HCT116 (cell line): ENCODE measurements at regions not wholly inside any gene's neighbourhood (a gene's known extent, or its start where the extent isn't known, plus 50 kb on each side); places are given as distances from the start of the nearest gene placed in this dataset.

ENCODE experiments used
- ATAC-seq: fragments of 200-7000 bp; cut with Tn5 transposase; 2 replicates; pipeline ENCODE4 v1.9.1; 2020; ENCODE audit warnings: mild to moderate bottlenecking, moderate library complexity
- BruUV-seq: library from RNA; stranded (reverse); fragments of 400-500 nt; replicated peaks from 2 replicates; lab custom pipeline; 2021; lab: Mats Ljungman, UMichigan
- CTCF ChIA-PET: fragments of 300-600 bp; sonication (Branson Sonifier 250); formaldehyde crosslinking; loops from one replicate; lab custom pipeline; 2021; ENCODE audit warnings: antibody characterized with exemption; lab: Charles Lee
- POLR2A ChIA-PET: fragments of 300-600, 350-600 bp; sonication (Branson Sonifier 250); formaldehyde crosslinking; loops from one replicate; lab custom pipeline; 2021; ENCODE audit warnings: antibody characterized with exemption; lab: Charles Lee
- RAD21 ChIA-PET, 2 experiments: fragments of 300-600 bp; sonication (Branson Sonifier 250); formaldehyde crosslinking; loops; one replicate each; lab custom pipeline; 2023; ENCODE audit warnings: low total read pairs in 2 of 2; ENCODE audit not compliant: uncharacterized antibody in 2 of 2, unreplicated experiment in 2 of 2, low non-redundant PET in 1 of 2; lab: Charles Lee
- DNase-seq: peaks from one replicate; pipeline ENCODE4 v3.0.0-alpha.2; 2010; ENCODE audit warnings: low read depth, low spot score
- H2AFZ ChIP-seq: fragments of 200-600 bp; shearing (Covaris generic), sonication (generic); 2 replicates; pipeline ENCODE4 v1.6.1; 2017; ENCODE audit warnings: low read depth, mixed run types, mixed read lengths, antibody characterized with exemption, low read length; ENCODE audit not compliant: poor library complexity, severe bottlenecking
- H3K27ac ChIP-seq: 2 replicates; pipeline ENCODE4 v1.5.1; 2012; ENCODE audit warnings: low read depth, low read length
- H3K27me3 ChIP-seq: fragments of 200-600 bp; sonication (generic); 2 replicates; pipeline ENCODE4 v1.6.1; 2016; ENCODE audit warnings: mixed run types, low read length, mixed read lengths; ENCODE audit not compliant: insufficient read depth
- H3K36me3 ChIP-seq, 2 experiments: fragments of 200-500 bp in 1 of 2; fragments of 200-600 bp in 1 of 2; sonication (Bioruptor generic) in 1 of 2; sonication (generic) in 1 of 2; 2 replicates each; pipeline versions ENCODE4 v1.5.1 to v1.6.1; 2014 to 2016; ENCODE audit warnings: low read length in 2 of 2, inconsistent platforms in 1 of 2, mixed read lengths in 1 of 2, mixed run types in 1 of 2; ENCODE audit not compliant: insufficient read depth in 2 of 2, control insufficient read depth in 1 of 2
- H3K4me1 ChIP-seq, 2 experiments: fragments of 200-600 bp in 1 of 2; sonication (generic) in 1 of 2; 2 replicates each; pipeline versions ENCODE4 v1.5.1 to v1.6.1; 2012 to 2017; ENCODE audit warnings: low read length in 2 of 2, inconsistent platforms in 1 of 2, mild to moderate bottlenecking in 1 of 2, mixed read lengths in 1 of 2, mixed run types in 1 of 2, moderate library complexity in 1 of 2; ENCODE audit not compliant: insufficient read depth in 2 of 2, control insufficient read depth in 1 of 2
- H3K4me2 ChIP-seq: fragments of 200-600 bp; sonication (generic); 2 replicates; pipeline ENCODE4 v1.6.1; 2017; ENCODE audit warnings: mixed run types, low read length, mixed read lengths
- H3K4me3 ChIP-seq, 2 experiments: fragments of 200-600 bp in 1 of 2; sonication (generic) in 1 of 2; replicated peaks in 1 of 2; 2 replicates each; pipeline ENCODE4 v1.5.1; 2011 to 2016; ENCODE audit warnings: low read length in 2 of 2, control low read depth in 1 of 2, low read depth in 1 of 2, mild to moderate bottlenecking in 1 of 2, mixed read lengths in 1 of 2, mixed run types in 1 of 2
- H3K79me2 ChIP-seq: fragments of 200-600 bp; sonication (generic); 2 replicates; pipeline ENCODE4 v1.6.1; 2017; ENCODE audit warnings: mild to moderate bottlenecking, mixed run types, low read length, moderate library complexity, mixed read lengths; ENCODE audit not compliant: insufficient read depth
- H3K9ac ChIP-seq: fragments of 200-600 bp; sonication (generic); 2 replicates; pipeline ENCODE4 v1.6.1; 2016; ENCODE audit warnings: low read length, mixed read lengths
- H3K9me2 ChIP-seq: fragments of 200-600 bp; sonication (generic), shearing (Covaris generic); 2 replicates; pipeline ENCODE4 v1.6.1; 2017; ENCODE audit warnings: mixed run types, mild to moderate bottlenecking, moderate library complexity; ENCODE audit not compliant: insufficient read depth
- H3K9me3 ChIP-seq, 2 experiments: fragments of 200-500 bp in 1 of 2; fragments of 200-600 bp in 1 of 2; sonication (Bioruptor generic) in 1 of 2; sonication (generic) in 1 of 2; 2 replicates each; pipeline ENCODE4 v1.6.1; 2014 to 2017; ENCODE audit warnings: low read length in 2 of 2, mixed read lengths in 2 of 2, inconsistent platforms in 1 of 2, low read depth in 1 of 2, mild to moderate bottlenecking in 1 of 2, mixed run types in 1 of 2, moderate library complexity in 1 of 2; ENCODE audit not compliant: control insufficient read depth in 1 of 2, insufficient read depth in 1 of 2
- H4K20me1 ChIP-seq: fragments of 200-600 bp; sonication (generic), shearing (Covaris generic); 2 replicates; pipeline ENCODE4 v1.6.1; 2017; ENCODE audit warnings: mixed run types, mild to moderate bottlenecking, moderate library complexity; ENCODE audit not compliant: insufficient read depth
- ATF3 ChIP-seq: IDR thresholded peaks from 2 replicates; pipeline ENCODE4 v1.6.1; 2012
- CBX3 ChIP-seq: IDR thresholded peaks from 2 replicates; pipeline ENCODE4 v1.6.1; 2012; ENCODE audit warnings: low read depth
- CEBPB ChIP-seq: IDR thresholded peaks from 2 replicates; pipeline ENCODE4 v1.6.1; 2012; ENCODE audit warnings: low read depth
- EGR1 ChIP-seq: IDR thresholded peaks from 2 replicates; pipeline ENCODE4 v1.6.1; 2012; ENCODE audit warnings: low read depth
- ELF1 ChIP-seq: IDR thresholded peaks from 2 replicates; pipeline ENCODE4 v1.6.1; 2012; ENCODE audit warnings: low read depth, borderline replicate concordance
- EZH2 ChIP-seq: fragments of 200-600 bp; sonication (generic); IDR thresholded peaks from 2 replicates; pipeline ENCODE4 v1.6.1; 2017; ENCODE audit warnings: antibody characterized with exemption, mixed run types
- EZH2phosphoT487 ChIP-seq: fragments of 200-600 bp; IDR thresholded peaks from 2 replicates; pipeline ENCODE4 v1.6.1; 2018; ENCODE audit warnings: antibody characterized with exemption, borderline replicate concordance
- FOSL1 ChIP-seq: IDR thresholded peaks from 2 replicates; pipeline ENCODE4 v1.6.1; 2012; ENCODE audit warnings: low read depth
- JUND ChIP-seq: IDR thresholded peaks from 2 replicates; pipeline ENCODE4 v1.6.1; 2012
- POLR2AphosphoS5 ChIP-seq: IDR thresholded peaks from 2 replicates; pipeline ENCODE4 v1.6.1; 2011; ENCODE audit warnings: mild to moderate bottlenecking, low read depth, low read length, moderate library complexity
- RAD21 ChIP-seq: IDR thresholded peaks from 2 replicates; pipeline ENCODE4 v1.6.1; 2012; ENCODE audit warnings: low read depth, mild to moderate bottlenecking
- SIN3A ChIP-seq: IDR thresholded peaks from 2 replicates; pipeline ENCODE4 v1.6.1; 2012; ENCODE audit warnings: low read depth
- YY1 ChIP-seq: IDR thresholded peaks from 2 replicates; pipeline ENCODE4 v1.6.1; 2011; ENCODE audit warnings: low read length, low read depth, moderate library complexity, mild to moderate bottlenecking; ENCODE audit not compliant: insufficient replicate concordance; ENCODE audit errors: extremely low read depth
- ZBTB33 ChIP-seq: IDR thresholded peaks from 2 replicates; pipeline ENCODE4 v1.6.1; 2011; ENCODE audit warnings: mild to moderate bottlenecking, low read length, moderate library complexity; ENCODE audit not compliant: insufficient replicate concordance; ENCODE audit errors: extremely low read depth
- ZFX ChIP-seq: fragments of 450-650 bp; IDR thresholded peaks from 2 replicates; pipeline ENCODE4 v1.6.1; 2017
- ZNF274 ChIP-seq: fragments of 200-500 bp; sonication (Bioruptor generic); IDR thresholded peaks from 2 replicates; pipeline ENCODE4 v1.6.1; 2014; ENCODE audit warnings: mild to moderate bottlenecking, low read depth, low read length, inconsistent platforms
- intact Hi-C: fragments of 100-400 bp; cut with micrococcal nuclease; formaldehyde crosslinking; loops from 2 replicates; pipeline ENCODE4 v1.10.0; 2022
- TF ChIP-seq, protein P1 (sequence below), 3 experiments: fragments of 200-600 bp in 1 of 3; sonication (generic) in 1 of 3; IDR thresholded peaks in 2 of 3; conservative IDR thresholded peaks in 1 of 3; 2 replicates each; pipeline ENCODE4 v1.5.1; 2012 to 2017; ENCODE audit warnings: low read depth in 2 of 3, low read length in 2 of 3, antibody characterized with exemption in 1 of 3, borderline replicate concordance in 1 of 3, control low read depth in 1 of 3, mild to moderate bottlenecking in 1 of 3, mixed read lengths in 1 of 3, mixed run types in 1 of 3, moderate library complexity in 1 of 3; ENCODE audit not compliant: insufficient read depth in 1 of 3
- TF ChIP-seq, protein P2 (sequence below): IDR thresholded peaks from 2 replicates; pipeline ENCODE4 v1.6.1; 2012
- TF ChIP-seq, protein P3 (sequence below): IDR thresholded peaks from 2 replicates; pipeline ENCODE4 v1.6.1; 2012; ENCODE audit warnings: low read depth

DNA sequence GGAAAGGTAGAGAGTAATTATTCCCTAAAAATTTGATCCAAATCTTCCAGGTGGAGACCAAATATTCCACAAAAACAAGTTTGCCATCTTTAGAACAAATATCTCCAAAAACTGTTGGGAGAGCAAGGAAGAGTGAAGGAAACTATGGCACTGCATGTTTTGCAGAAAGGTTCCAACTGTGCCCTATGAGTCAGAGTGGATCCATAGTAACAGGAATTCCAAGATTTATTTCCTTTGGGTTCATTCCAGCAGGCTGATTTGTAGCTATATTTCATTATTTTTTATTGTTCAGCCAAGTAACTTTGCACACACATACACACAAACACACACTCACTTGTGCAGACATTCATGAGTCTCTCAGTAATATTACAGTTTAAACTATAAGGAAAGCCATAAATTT, 459.7 kb upstream of the EPHA6 start:
- DNase-seq = no peak
- intact Hi-C loops = no loop called here
- no peak for ATAC-seq

More for the DNA sequence above, 459.7 kb upstream of the EPHA6 start:
- RAD21 ChIA-PET = no interaction called here
- H3K9me3 ChIP-seq = peaks cover 3 to 4% of the 10 kb centered on the region in 2 experiments; a peak in 3 of 4 replicates
- POLR2A ChIA-PET = no interaction called here
- H3K4me2 ChIP-seq = no peak overlapping the region
- no peak overlapping the region for H3K9ac ChIP-seq
- H3K9me2 ChIP-seq = no peaks in the 10 kb centered on the region
- CTCF ChIA-PET = no interaction called here
- no peaks in the 10 kb centered on the region for H3K4me1 ChIP-seq
- H2AFZ ChIP-seq = no peak overlapping the region
- no peak overlapping the region for H3K27ac ChIP-seq
- no peaks in the 10 kb centered on the region for H3K79me2 ChIP-seq
- H4K20me1 ChIP-seq = no peaks in the 10 kb centered on the region
- H3K4me3 ChIP-seq = no peak overlapping the region
- no peaks in the 10 kb centered on the region for H3K27me3 ChIP-seq
- no peak for TF ChIP-seq RAD21
- TF ChIP-seq ELF1 = no peak
- no peak for TF ChIP-seq POLR2AphosphoS5
- TF ChIP-seq EZH2 = no peak
- TF ChIP-seq ZFX = no peak
- no peak for TF ChIP-seq YY1
- no peak for TF ChIP-seq ZBTB33
- TF ChIP-seq, protein P1, sequence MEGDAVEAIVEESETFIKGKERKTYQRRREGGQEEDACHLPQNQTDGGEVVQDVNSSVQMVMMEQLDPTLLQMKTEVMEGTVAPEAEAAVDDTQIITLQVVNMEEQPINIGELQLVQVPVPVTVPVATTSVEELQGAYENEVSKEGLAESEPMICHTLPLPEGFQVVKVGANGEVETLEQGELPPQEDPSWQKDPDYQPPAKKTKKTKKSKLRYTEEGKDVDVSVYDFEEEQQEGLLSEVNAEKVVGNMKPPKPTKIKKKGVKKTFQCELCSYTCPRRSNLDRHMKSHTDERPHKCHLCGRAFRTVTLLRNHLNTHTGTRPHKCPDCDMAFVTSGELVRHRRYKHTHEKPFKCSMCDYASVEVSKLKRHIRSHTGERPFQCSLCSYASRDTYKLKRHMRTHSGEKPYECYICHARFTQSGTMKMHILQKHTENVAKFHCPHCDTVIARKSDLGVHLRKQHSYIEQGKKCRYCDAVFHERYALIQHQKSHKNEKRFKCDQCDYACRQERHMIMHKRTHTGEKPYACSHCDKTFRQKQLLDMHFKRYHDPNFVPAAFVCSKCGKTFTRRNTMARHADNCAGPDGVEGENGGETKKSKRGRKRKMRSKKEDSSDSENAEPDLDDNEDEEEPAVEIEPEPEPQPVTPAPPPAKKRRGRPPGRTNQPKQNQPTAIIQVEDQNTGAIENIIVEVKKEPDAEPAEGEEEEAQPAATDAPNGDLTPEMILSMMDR (IDR thresholded peaks at IDR 0.05 in 2 of 3, conservative IDR thresholded peaks at IDR 0.05 in 1 of 3; ENCODE audit: borderline replicate concordance in 1 of 3, insufficient read depth in 1 of 3, low read depth in 2 of 3, low read length in 2 of 3) = no peak
- TF ChIP-seq ATF3 = no peak
- TF ChIP-seq JUND = no peak
- TF ChIP-seq, protein P2, sequence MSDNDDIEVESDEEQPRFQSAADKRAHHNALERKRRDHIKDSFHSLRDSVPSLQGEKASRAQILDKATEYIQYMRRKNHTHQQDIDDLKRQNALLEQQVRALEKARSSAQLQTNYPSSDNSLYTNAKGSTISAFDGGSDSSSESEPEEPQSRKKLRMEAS = no peak
- TF ChIP-seq EGR1 = no peak
- no peak for TF ChIP-seq CEBPB
- TF ChIP-seq ZNF274 = no peak
- TF ChIP-seq, protein P3, sequence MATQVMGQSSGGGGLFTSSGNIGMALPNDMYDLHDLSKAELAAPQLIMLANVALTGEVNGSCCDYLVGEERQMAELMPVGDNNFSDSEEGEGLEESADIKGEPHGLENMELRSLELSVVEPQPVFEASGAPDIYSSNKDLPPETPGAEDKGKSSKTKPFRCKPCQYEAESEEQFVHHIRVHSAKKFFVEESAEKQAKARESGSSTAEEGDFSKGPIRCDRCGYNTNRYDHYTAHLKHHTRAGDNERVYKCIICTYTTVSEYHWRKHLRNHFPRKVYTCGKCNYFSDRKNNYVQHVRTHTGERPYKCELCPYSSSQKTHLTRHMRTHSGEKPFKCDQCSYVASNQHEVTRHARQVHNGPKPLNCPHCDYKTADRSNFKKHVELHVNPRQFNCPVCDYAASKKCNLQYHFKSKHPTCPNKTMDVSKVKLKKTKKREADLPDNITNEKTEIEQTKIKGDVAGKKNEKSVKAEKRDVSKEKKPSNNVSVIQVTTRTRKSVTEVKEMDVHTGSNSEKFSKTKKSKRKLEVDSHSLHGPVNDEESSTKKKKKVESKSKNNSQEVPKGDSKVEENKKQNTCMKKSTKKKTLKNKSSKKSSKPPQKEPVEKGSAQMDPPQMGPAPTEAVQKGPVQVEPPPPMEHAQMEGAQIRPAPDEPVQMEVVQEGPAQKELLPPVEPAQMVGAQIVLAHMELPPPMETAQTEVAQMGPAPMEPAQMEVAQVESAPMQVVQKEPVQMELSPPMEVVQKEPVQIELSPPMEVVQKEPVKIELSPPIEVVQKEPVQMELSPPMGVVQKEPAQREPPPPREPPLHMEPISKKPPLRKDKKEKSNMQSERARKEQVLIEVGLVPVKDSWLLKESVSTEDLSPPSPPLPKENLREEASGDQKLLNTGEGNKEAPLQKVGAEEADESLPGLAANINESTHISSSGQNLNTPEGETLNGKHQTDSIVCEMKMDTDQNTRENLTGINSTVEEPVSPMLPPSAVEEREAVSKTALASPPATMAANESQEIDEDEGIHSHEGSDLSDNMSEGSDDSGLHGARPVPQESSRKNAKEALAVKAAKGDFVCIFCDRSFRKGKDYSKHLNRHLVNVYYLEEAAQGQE = no peak
- no peak for TF ChIP-seq SIN3A
- TF ChIP-seq FOSL1 = no peak
- no peak for TF ChIP-seq EZH2phosphoT487
- no peak for TF ChIP-seq CBX3
- BruUV-seq = no TSS peak
- H3K36me3 ChIP-seq = no peaks in the 10 kb centered on the region
